Tibial nerve (tissue), 4 donors: ENCODE measurements at regions not wholly inside any gene's neighbourhood (a gene's known extent, or its start where the extent isn't known, plus 50 kb on each side); places are given as distances from the start of the nearest gene placed in this dataset.

ENCODE experiments used
- EP300 ChIP-seq, 2 donors: sonication (generic); formaldehyde crosslinking; IDR thresholded peaks; one replicate each; pipeline ENCODE4 v1.6.1; 2017; ENCODE audit warnings: antibody characterized with exemption in 2 of 2, mild to moderate bottlenecking in 1 of 2
- POLR2A ChIP-seq, 2 donors: fragments of 450-650 bp; IDR thresholded peaks; one replicate each; pipeline ENCODE4 v1.6.1; 2017; ENCODE audit warnings: antibody characterized with exemption in 2 of 2, mild to moderate bottlenecking in 2 of 2, moderate library complexity in 2 of 2
- TF ChIP-seq, protein P1 (sequence below), 5 experiments: fragments of 200-600 bp in 3 of 5; fragments of 450-650 bp in 2 of 5; sonication (generic) in 3 of 5; IDR thresholded peaks; one replicate each; pipeline ENCODE4 v1.5.1; 2016 to 2019; ENCODE audit warnings: antibody characterized with exemption in 5 of 5, mild to moderate bottlenecking in 3 of 5, moderate library complexity in 2 of 5

DNA sequence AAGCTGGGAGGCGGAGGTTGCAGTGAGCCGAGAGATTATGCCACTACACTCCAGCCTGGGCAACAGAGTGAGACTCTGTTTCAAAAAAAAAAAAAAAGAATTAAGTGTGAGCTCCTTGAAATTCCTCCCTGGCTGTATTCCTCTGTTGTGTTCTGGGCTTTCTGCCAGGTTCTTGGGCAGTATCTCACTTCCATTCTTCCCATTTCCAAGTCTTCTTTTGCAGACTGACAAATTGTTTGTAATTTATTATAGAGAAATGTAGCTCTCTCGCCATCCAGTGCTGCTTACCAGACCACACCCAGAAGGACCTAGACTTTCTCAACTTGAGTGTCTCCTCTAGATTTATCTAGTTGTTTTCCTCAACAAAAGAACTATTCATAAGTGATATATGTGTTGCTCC lies 105.0 kb upstream of the ADGRL2 start:
- TF ChIP-seq, protein P1, sequence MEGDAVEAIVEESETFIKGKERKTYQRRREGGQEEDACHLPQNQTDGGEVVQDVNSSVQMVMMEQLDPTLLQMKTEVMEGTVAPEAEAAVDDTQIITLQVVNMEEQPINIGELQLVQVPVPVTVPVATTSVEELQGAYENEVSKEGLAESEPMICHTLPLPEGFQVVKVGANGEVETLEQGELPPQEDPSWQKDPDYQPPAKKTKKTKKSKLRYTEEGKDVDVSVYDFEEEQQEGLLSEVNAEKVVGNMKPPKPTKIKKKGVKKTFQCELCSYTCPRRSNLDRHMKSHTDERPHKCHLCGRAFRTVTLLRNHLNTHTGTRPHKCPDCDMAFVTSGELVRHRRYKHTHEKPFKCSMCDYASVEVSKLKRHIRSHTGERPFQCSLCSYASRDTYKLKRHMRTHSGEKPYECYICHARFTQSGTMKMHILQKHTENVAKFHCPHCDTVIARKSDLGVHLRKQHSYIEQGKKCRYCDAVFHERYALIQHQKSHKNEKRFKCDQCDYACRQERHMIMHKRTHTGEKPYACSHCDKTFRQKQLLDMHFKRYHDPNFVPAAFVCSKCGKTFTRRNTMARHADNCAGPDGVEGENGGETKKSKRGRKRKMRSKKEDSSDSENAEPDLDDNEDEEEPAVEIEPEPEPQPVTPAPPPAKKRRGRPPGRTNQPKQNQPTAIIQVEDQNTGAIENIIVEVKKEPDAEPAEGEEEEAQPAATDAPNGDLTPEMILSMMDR (IDR thresholded peaks at IDR 0.05): no peak
- no peak for TF ChIP-seq POLR2A (IDR thresholded peaks at IDR 0.05)
- TF ChIP-seq EP300 (IDR thresholded peaks at IDR 0.05): no peak
